PC-9 (cell line): ENCODE measurements at regions not wholly inside any gene's neighbourhood (a gene's known extent, or its start where the extent isn't known, plus 50 kb on each side); places are given as distances from the start of the nearest gene placed in this dataset.

Experiments used
- EZH2 ChIP-seq: fragments of 200-600 bp; sonication (generic); IDR thresholded peaks from 2 replicates; pipeline ENCODE4 v1.8.0; 2017; ENCODE audit warnings: antibody characterized with exemption, low read depth
- TF ChIP-seq, protein P1 (sequence below): fragments of 200-600 bp; sonication (generic); conservative IDR thresholded peaks from 2 replicates; pipeline ENCODE4 v1.6.1; 2017; ENCODE audit warnings: mixed run types, antibody characterized with exemption, mild to moderate bottlenecking, moderate library complexity

DNA sequence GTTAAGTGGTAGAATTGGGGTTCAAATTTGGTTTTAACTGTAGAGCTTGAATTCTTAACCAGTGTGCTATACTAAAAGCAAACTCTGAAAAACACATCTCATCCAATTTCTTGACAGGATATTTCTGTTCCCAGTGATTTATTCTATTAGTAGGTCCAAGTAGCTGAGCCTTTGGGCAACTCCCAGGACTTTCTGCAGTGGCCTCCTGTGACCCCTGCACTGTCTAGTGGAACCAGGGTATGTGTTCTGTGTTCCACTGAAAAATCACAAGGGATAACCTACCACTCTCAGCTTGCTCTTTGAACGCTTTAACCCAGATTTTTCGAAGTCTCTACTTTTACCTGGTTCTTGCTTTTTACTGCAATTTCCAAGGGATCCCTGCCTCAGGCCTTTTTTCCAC, 58.0 kb upstream of the SCOC start:
- no peak for TF ChIP-seq EZH2
- TF ChIP-seq, protein P1, sequence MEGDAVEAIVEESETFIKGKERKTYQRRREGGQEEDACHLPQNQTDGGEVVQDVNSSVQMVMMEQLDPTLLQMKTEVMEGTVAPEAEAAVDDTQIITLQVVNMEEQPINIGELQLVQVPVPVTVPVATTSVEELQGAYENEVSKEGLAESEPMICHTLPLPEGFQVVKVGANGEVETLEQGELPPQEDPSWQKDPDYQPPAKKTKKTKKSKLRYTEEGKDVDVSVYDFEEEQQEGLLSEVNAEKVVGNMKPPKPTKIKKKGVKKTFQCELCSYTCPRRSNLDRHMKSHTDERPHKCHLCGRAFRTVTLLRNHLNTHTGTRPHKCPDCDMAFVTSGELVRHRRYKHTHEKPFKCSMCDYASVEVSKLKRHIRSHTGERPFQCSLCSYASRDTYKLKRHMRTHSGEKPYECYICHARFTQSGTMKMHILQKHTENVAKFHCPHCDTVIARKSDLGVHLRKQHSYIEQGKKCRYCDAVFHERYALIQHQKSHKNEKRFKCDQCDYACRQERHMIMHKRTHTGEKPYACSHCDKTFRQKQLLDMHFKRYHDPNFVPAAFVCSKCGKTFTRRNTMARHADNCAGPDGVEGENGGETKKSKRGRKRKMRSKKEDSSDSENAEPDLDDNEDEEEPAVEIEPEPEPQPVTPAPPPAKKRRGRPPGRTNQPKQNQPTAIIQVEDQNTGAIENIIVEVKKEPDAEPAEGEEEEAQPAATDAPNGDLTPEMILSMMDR: no peak
